Muscle of back (tissue), 3 donors: ENCODE measurements at regions not wholly inside any gene's neighbourhood (a gene's known extent, or its start where the extent isn't known, plus 50 kb on each side); places are given as distances from the start of the nearest gene placed in this dataset.

Source experiments
- DNase-seq, 3 donors: peaks; one replicate each; pipeline versions ENCODE4 v3.0.0 to v3.0.0-alpha.2; 2013

DNA sequence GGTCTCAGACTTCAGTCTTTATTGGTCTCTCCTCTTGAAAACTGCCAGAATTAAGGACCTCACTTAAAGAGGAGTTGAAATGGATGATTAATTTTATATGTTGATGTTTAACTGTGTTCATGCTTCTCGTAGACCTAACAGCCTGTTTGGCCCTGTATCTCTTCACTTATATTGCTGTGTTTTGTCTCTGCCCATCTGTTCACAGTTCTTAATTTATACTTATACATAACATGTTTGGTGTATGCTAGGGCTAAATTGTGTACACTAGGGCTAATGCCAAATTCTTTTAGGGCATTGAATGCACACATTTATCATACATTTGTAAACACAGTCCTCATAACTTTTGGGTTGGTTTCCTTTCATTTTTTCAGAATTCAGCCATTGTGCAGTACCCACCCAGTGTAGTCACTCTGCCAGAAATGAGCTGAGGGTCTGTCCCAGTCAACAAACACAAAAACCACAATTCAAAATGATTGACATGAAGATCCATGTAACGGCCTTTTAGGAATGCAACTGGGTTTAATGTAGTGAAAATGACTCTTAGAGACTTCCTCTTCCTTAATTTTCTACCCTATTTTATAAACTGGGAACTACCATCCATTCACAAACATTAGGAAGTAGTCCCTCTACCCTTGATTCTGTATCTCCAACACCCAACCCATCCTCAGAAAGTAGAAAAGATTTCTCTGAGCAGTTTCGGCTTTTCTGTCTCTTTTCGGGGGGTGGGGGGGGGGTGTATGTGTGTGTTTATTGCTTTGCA is 668.8 kb upstream of the KLF4 start:
- no peak for DNase-seq

- no peak for DNase-seq
Observed at GRCh38 chr9:108156270-108156998, 666.9 kb upstream of the KLF4 start.

DNA sequence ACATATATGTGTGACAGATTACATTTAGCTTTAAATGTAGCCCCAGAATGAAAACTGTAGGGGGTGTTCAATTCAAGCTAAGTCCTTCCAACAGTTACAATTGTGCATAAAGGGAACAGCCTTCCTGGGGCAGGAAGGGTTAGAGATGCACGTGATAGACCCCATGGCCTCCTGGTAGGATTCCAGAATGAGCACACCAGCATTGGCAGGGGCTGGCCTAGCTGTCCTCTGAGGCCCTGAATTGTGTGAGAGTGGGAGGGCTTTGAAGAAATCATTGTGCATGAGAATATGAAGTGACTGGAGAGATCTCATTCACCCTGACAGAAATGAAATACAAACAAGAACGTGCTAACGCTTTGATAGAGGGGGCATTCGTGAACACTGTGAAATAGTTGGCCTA is 663.8 kb upstream of the KLF4 start:
- DNase-seq: no peak

GRCh38 chr9:108150736-108151586 is 661.4 kb upstream of the KLF4 start:
- peak in 2 of 3 donors; percentile 30 to 39 for DNase-seq

- DNase-seq: no peak
Observed at GRCh38 chr9:108149326-108149725, 659.8 kb upstream of the KLF4 start.

DNA sequence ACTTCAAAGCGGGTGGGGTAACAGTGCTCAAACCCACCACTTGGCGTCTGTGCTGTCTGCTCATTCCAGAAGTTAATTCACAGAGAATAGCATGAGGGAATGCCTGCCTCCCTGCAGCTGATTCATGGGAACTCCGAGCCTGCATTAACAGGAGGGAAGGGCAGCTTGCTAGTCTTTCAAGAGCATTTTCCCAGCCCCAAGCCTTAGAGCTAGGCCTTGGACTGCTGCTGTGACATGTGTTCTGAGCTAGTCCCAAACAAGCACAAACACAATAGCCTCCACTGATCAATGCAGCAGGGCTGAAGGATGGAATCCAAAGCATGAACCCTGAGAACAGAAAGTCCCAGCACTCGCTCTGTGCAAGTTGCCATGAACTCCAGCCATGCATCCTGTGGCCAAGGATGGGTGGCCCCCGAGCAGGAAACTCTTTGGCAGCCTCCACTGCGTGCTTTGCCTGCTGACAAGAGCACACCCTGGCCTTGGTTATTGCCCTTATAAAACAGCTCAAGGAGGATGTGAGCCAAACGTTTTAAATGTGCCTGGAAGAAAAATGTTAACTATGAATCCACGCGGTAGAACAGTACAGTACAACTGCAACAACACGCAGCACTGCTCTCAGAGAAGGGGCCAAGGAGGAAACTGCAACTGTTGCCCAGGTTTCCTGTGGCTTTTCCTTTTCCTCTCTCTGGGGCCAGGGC is 653.1 kb upstream of the KLF4 start:
- DNase-seq: peak; percentile 82 to 93 (median 84)

GRCh38 chr9:108142142-108142503 is 652.6 kb upstream of the KLF4 start:
- DNase-seq: no peak

DNA sequence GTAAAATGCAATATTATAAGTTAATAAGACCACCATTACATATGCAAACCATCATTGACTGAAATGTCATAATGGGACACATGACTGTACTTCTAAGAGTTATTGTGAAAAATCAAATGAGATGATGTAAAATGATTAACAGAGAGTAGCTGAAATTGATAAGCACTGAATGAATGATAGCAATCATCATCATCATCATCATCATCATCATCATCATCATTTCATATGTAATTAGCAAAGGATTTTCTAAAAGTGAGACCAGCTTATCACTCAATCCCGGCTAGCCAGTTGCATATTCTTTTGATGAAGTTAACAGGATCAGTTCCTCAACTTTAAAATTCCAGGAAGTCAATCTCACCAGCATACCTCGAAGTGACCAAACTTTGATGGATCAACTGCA is 650.3 kb upstream of the KLF4 start:
- DNase-seq: no peak

GRCh38 chr9:108138516-108138915 is 648.9 kb upstream of the KLF4 start:
- DNase-seq: no peak

DNA sequence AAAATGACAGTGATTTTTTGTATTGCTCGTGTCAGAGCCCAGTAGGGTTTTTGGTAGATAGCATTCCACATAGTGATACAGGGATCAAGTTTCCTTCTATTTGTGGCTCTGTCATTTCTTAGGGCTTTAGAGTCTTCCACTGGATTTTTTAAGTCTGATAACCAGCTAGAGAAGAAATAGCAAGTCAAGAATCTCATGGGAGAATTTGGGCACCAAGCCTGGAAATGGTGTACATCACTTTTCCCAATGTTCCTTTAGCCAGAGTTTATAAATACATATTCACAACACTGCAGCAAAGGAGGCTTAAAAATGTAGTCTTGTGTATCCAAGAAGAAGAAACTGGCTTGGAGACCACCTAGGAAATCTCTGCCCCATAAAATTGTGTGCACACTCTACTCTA is 647.1 kb upstream of the KLF4 start:
- DNase-seq: peak in 1 of 3 donors; percentile 46

- DNase-seq: no peak
Observed at GRCh38 chr9:108134486-108135128, 645.0 kb upstream of the KLF4 start.

DNA sequence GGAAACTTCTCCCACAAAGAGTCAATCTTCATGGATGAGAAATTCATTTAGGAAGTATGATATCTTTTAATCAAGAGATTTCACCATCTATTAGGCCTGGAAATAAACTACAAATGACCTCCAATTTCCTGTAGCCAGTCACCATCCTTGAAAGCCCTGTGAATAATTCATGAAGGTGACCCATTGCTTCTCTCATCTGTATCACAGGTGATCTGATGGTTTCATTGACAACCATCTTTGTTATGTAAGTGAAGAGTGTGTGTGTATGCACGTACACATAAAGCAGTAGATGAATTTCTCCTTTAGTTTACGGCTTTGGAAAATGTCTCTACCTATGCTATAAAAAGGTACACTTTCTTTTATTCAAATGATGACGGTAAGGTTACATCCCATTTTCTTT is 644.1 kb upstream of the KLF4 start:
- no peak for DNase-seq

GRCh38 chr9:108133101-108133500 is 643.5 kb upstream of the KLF4 start:
- no peak for DNase-seq

DNA sequence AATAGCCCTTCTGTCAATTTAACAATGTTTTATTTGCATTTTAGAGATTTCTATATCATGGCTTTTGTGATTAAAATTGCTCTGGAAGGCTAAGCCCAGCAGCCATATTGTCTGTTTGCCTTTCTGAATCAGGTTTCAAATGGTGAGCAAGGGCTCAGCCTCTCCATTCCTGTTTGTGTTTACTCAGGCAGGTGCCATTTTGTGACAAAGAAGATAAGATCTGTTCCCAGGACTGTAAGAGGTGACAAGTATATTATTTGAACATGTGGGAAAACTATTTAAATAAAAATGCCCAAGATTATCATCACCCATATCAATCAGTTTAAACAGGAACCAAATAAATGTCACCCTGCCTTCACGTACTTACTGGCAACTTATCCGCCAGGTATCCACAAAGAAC is 641.3 kb upstream of the KLF4 start:
- no peak for DNase-seq

- DNase-seq: no peak
Observed at GRCh38 chr9:108125625-108126024, 636.1 kb upstream of the KLF4 start.

- no peak for DNase-seq
Observed at GRCh38 chr9:108119530-108120113, 630.1 kb upstream of the KLF4 start.

DNA sequence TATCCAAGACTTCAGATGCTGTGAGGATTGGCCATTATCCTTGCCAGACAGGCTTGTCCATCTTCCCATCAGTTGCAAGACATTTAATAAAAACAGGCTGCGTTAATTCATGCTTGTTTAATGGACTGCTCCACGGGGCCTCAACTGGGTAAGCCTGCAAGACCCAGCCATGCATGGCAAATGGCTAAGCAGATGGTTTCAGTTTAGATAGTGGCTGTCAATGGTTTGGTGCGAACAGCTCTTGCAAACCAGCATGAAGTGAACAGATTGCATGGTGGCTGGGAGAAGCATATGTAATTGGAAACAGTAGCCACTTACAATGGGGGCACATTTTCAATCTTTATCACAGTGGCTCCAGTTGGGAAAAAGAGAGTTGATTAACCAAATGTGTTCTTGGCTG is 628.2 kb upstream of the KLF4 start:
- no peak for DNase-seq

GRCh38 chr9:108117306-108117705 is 627.7 kb upstream of the KLF4 start:
- DNase-seq: no peak

DNA sequence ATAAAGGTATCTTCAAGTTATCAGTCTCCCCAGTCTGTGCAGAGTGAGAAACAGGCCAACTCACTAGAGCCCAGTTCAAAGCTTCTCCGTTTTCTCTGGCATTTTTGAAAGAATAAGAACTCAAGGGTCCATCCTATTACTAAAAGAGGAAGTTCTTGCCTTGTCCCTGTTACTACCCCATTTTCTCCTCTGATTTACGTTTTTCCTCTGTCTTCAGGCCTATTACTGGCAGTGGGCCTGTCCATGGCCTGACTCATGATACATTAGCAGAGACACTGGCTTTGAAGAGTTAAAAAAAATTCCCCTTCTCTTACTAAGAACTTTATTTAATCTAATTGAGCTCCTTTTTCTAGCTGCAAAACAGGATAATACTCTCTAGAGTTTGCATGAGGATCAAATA is 624.0 kb upstream of the KLF4 start:
- no peak for DNase-seq

DNA sequence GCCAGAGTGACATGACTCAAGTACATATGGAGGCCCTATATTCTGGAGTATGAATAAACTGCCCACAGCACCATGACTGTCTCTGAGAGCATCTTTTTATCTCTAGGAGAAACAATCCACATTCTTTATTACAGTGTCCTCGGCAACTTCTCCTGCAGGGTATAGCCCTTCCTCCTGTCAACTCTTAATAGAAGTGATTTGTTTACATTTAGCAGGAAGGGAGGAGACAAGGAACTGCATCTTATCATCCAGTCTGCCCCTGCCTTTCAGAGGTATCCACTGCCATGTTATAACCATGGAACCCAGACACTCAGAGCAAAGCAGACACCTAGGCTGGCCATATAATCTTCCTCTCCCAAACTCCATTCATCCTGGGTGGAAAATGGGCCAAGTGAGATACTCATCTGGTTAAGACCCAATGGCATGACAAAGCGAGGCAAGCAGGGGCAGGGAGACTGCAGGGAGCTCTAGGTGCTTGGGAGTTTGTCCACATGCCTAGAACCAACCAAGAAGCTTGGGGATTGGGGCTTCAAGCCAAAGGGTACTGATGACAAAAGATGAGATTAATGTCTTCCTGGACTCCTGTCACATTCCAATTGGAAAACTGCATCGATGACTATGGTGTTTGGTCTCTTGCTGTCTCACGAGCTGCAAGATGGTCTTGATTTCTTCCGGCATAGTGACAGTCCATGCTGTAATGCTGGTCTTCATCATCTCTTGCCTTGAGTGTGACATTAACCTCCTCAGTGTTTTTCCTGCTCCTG is 620.5 kb upstream of the KLF4 start:
- no peak for DNase-seq
